NCI-H128 (cell line): ENCODE measurements at regions not wholly inside any gene's neighbourhood (a gene's known extent, or its start where the extent isn't known, plus 50 kb on each side); places are given as distances from the start of the nearest gene placed in this dataset.

Experiments used
- DNase-seq: peaks from one replicate; lab custom pipeline; 2025; ENCODE audit not compliant: unreplicated experiment; lab: John Stamatoyannopoulos, UW

GRCh38 chr5:174189654-174190541, 144.4 kb downstream of the NSG2 start:
- no peak for DNase-seq

GRCh38 chr5:174191076-174191475, 145.6 kb downstream of the NSG2 start:
- DNase-seq: no peak

DNA sequence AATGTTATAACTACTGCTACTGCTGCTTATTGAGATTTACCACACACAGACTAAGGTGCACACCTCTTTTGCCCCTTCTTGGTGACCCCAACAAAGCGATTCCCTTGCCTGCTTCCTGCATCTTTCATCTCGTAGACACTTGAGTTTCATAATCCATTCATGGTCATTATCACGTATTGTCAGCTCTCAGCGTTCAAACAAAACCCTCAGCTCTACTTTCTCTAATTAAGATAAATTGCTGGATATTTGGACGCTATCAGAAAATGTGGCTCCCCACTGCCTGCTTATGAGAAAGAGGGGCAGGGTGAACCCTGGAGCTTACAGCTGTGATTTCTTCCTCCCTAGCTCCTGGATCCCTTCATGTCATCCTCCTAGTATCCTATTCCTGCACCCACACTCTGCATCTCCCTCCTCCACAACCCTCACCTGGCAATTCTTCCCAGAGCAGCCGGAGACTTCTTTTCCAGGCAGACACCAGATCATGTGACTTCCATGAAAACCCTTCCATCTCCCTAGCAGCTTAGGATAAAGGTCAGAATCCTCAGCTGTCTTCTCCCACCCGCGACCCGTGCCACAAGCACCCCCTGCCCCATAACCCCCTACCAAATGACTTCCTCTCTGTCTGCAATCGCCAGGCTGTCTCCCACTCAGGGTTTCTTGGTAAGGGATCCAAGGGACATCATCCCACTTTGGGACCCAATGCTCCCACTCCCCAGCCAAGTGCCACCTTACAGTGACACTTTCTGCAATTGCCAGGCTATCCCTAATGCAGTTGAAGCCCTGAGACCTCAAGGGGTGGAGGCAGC, 146.5 kb downstream of the NSG2 start:
- no peak for DNase-seq

- DNase-seq: no peak
Measured at GRCh38 chr5:174192901-174193300, 147.4 kb downstream of the NSG2 start.

- DNase-seq: no peak
Measured at GRCh38 chr5:174195517-174195916, 150.0 kb downstream of the NSG2 start.

DNA sequence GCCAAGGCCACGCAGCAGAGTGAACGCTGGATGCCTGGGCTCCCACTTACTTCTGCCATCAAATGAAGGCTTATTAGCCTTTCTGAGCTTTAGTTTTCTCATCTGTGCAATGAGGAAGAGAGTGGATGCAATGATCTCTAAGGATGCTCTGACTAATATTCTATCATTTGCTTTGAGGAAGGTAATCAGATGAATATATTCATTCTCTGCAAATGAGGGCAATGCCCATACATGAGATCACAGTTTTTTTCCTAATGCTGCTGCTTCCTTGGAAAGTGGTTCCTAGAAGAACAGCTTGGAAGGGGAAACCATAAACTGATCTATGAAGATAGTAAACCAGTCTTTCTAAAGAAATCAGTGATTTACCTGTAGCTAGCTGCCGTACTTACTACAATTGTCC, 152.4 kb downstream of the NSG2 start:
- no peak for DNase-seq

DNA sequence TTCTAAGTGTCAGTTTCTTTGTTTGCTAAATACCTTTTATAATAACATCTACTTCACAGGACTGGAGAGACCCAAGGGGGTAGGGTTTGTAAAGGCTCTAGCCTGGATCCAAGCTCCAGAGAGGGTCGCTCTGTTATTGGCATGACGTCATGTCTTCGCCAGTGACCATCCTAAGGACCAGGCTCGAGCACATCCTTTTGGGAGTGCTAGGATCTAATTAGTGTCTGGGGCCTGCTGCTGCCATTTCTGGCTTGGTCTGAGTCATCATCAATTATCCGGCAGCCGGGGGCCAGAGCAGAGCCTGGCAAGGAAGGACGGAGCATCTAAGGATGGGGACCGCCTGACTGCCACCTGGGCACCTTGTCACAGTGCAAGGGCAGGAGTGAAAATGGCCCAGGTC, 153.0 kb downstream of the NSG2 start:
- no peak for DNase-seq

DNA sequence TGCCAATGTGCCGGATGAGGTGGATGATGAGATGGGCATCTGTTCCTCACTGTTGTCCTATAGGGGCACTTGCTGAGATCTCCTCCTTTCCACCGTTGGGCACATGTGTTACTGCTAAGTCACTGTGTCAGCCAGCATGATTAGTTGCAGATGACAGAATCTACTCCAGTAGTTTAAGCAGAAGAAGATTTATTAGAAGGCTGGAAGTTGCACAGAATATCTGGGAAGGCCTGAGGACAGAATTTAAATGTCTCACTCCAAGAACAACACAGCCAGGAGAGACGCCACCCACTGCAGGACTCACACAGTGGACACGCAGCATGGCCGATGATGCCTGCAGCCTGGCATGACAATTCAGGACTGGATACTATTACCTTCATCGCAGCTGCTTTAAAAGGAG, 157.5 kb downstream of the NSG2 start:
- no peak for DNase-seq

GRCh38 chr5:174204535-174205313, 159.2 kb downstream of the NSG2 start:
- peak; percentile 5 for DNase-seq

DNA sequence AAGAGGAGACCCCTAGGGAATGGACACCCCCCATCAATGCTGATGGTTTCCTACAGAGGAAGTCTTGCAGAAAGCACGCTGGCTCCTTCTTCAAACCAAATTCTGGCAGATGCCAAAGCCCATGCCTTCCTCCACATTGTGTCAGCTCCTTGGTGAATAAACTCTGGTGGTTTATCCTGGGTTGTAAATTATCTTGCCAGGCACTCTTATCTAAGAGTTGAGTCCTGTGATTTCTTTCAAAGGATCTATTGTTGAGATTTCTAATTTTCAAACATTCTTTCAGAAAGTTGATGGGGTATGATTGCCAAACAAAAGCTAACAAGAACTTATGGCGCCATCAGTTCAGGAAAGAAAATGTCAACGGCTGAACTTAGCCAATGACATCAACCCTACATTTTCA, 160.4 kb downstream of the NSG2 start:
- no peak for DNase-seq

DNA sequence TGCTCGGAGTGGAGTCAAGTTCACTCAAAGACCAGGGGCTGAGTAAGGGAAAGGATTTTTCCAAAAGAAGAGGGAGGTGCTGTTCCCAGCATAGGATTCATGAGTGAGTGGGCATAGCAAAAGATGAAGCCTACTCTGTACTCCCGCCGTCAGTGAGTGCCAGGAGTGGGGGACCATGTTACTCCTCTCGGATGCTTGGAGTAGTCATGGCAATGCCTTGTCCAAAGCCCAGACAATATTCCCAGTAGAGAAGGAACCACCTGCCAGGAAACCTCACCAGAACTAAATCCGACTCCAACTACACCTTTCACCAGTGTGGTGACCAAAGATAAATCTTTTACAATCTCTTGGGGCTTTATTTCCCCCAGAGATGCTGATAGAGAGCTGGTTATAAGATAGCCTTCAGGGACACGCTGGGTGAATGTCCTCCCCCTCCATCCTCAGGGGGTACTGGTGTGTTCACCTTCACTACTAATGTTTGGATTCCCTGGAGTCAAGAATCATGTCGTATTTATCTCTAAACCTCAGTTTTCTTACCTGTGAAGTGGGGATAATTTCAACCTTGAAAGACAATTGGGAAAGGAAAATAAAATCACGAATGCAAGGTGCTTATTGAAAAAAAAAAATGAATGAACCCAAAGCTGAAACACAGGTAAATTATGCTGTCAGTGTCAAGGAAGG, 165.2 kb downstream of the NSG2 start:
- DNase-seq: no peak

- DNase-seq: no peak
Measured at GRCh38 chr5:174211277-174211626, 165.7 kb downstream of the NSG2 start.

DNA sequence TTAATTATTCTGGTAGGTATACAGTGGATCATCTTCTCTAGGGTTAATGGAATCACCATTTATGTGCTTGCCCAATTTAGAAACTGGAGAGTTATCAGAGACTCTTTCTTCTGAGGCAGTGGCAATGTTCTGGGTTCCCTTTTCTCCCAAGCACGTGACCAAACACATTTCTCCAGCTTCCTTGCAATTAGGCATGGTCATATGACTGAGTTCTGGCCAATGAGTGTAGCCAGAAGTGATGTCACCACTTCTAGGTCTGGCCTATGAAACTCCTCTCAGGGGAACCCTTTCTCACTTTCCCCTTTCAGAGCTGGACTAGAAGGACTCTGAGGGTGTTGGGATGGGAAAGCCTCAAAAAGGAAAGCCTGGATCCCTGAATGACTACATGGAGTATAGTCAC, 172.0 kb downstream of the NSG2 start:
- no peak for DNase-seq

DNA sequence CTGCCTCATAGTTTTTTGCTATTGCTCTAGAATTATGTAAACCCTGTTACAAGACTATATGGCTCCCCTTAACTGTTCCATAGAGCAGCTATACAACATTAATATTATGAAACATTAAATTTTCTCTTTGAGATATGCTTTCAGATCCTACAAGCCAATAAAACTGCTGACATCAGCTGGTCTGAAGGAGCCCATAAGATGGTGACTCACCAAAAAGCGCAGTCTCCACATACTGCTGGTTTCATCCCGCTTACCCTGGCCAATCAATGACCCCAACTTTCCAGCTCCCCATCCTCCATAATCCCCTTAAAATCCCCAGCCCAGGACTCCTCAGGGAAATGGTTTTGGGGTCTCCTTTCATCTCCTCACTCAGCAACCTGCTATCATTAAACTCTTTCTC, 172.7 kb downstream of the NSG2 start:
- no peak for DNase-seq

- DNase-seq: no peak
Measured at GRCh38 chr5:174220417-174220816, 174.9 kb downstream of the NSG2 start.

- DNase-seq: no peak
Measured at GRCh38 chr5:174221436-174221835, 175.9 kb downstream of the NSG2 start.

DNA sequence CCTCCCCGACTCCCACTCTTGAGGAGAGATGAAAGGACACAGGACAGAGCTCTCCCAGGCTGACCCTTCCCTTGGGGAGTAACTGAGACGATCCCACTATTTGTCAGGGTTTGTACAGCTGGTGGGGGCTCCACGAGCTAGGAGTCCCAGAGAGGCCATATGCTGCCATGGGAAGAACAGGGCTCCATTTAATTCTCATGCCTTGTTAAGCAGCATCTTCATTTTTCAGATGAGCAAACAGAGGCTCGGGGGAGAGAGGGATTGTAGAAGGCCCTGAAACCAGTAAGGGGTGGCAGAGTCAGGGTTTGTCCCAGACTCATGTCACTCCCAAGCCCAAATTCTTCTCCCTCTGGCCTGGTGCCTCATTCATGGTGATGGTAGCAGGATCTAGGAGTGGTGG, 176.4 kb downstream of the NSG2 start:
- no peak for DNase-seq

- no peak for DNase-seq
Measured at GRCh38 chr5:174222891-174223290, 177.4 kb downstream of the NSG2 start.

GRCh38 chr5:174223355-174223754, 177.8 kb downstream of the NSG2 start:
- no peak for DNase-seq

GRCh38 chr5:174229068-174229467, 183.6 kb downstream of the NSG2 start:
- DNase-seq: no peak
